ENCODE measurements at regions not wholly inside any gene's neighbourhood (a gene's known extent, or its start where the extent isn't known, plus 50 kb on each side); places are given as distances from the start of the nearest gene placed in this dataset.

GRCh38 chr5:74288448-74289108 lies 351.9 kb downstream of the ENC1 start:
- DNase-seq (ENCODE audit: low spot score) = no peak

GRCh38 chr5:74288038-74288437 lies 352.5 kb downstream of the ENC1 start:
- DNase-seq (ENCODE audit: low spot score) = no peak

DNA sequence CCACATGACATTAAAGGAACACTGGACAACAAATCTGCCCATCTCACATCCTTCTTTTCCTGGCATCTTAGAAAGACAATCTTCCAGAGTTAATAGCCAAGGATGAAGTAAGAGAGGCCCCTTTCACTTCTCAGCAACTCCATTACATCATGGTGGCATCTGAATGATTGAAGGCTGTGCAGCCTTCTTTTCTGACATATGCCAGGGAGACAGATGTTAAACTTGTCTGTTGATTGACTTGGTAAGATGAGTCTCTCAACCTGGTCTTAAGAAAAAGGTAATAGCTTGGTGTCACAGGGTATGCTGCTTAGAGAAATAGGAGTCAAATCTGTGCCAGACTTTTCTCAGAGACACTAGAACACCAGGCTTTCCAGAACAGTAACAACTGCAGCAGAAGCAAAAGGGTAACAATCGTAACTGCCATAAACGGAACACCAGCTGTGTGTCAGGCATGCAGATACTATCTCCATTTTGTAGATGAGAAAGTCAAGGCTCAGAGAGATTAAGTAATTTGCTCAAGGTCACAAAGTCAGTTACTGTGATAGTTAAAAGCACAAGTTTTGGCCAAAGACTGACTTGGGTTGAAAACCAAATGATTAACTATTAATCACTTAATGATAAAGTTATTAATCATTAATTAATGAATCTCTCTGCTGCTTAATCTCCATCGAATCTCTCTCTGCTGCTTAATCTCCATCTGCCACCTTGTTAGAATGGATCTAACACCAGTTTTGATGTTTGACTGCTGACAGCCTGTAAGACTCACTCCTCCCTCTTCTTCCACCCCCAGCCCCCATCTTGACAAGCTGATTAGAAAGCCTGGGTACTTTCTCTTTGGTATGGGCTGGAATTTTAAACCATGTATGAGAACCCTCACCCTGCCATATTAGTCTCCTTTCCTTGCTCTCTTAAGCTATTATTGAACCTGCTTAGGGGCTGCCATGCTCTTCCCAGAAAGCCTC lies 353.5 kb downstream of the ENC1 start:
- no peak for DNase-seq (ENCODE audit: low spot score)

DNA sequence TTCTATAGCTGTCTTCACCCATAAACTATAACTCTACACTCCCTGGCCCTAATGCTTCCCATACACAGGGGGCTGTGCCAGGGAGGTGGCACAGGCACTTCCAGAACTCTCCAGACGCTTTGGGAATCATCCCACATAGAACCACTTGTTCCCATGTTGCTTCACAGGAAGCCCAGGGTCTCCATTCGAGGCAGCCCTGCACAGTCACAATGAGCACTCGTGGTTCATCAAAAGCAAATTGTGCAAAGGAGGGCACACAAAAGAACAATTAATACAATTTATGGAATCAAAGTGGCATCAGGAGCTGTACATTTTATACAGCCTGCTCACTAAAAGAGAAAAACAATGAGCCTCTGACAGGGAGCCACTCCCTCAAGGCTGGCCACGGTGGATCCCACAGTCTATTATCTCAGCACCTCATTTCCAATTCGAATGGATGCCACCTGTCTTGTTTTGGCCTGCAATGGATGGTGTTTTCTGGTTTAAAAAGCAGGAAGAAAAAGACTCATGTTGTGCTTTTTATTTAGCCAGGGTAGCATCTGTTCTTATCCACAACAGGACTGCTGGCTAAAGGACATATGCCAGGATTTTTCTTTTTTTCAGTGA lies 354.8 kb downstream of the ENC1 start:
- no peak for DNase-seq (ENCODE audit: low spot score)

DNA sequence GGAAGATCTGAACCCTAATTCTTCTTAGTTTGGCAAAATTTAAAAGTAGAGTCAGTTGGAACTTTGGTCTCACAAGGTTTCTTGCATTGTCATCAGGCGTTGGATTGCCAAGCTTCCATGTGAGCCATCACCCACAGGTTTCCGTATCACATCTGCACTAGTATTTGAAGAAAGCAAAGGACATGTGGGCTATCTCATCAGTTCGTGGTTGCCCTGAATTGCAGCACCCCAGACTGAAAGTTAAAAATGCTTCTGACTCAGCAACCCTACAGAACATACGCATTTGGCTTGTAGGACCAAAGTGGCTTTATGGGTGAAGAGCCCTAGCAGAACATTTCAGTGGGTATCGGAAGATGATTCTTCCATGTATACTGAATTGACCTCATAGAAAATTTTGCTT lies 358.0 kb downstream of the ENC1 start:
- no peak for DNase-seq (ENCODE audit: low spot score)

DNA sequence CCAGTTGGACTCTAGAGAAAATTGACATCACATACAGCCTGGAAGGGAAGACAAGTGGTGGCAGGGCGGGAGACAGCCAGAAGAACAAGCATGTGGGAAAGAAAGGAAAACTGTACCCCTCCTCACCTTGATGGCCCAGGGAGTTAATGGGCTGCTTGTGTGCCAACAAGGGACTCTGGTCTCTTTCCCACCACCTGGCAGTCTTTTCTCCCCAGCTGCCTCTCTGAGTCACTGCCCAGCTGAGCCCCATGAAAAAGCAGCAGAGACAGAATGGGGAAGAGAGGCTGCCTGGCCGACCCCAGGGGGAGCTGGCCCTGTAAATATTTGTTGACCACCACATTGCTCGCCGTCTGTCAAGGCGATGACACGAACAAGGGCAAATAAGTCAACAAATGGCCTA lies 359.4 kb downstream of the ENC1 start:
- DNase-seq (ENCODE audit: low spot score) = no peak

GRCh38 chr5:74280306-74280705 lies 360.2 kb downstream of the ENC1 start:
- DNase-seq (ENCODE audit: low spot score) = no peak

DNA sequence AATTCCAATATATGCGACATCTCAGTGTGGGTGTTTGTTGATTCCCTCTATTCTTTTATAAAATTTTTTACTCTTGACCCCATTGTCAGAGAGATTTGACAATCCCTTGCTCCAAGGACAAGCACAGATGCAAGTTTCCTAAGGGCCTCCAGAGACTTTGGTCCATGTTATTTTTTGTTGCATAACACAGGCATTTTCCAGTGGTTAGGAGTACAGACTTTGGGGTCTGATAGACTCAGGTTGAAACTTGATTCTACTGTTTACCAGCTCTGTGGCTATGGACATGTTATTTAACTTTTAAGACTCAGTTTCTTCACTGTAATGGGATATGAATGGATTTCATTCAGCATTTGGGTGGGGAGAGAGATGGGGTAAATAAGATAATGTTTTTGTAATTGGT lies 361.3 kb downstream of the ENC1 start:
- DNase-seq (ENCODE audit: low spot score) = no peak

GRCh38 chr5:74277418-74277817 lies 363.1 kb downstream of the ENC1 start:
- DNase-seq (ENCODE audit: low spot score) = no peak

DNA sequence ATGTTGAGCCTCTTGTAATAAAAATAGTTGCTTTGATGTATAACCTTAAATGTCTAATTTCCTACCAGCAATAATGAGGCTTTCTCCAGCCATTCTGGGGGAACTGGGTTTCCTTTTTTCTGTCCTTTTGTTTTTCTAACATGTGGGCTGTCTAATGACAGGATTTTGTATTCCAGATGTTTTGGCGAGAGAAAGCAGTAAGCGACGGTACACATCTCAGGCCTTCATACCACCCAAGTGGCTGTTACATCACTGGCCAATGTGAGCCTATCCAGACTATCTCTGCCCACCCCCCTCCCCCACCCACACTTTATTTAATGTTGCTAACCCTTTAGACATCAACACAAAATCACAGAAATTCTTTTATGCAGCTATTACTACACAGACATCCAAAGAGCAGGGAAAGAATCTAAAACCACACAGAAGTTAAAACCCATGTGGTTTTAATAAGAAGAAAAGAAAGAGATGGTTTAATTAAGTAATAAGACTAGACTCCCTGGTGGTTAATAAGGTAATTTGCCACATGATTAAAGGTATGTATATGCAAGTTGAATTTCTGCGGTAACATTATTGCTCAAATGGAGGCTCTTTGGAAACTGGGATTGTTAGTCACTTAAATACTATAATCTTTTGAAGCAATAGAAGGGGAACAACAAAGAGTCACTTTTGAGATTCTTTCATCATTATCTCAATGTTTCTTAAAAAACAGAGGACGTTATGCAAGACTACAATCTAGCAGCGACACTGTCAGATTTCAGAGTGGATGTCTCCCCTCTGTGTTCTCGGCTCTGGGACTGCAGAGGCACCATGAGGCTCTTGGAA lies 365.1 kb downstream of the ENC1 start:
- DNase-seq (ENCODE audit: low spot score) = no peak

DNA sequence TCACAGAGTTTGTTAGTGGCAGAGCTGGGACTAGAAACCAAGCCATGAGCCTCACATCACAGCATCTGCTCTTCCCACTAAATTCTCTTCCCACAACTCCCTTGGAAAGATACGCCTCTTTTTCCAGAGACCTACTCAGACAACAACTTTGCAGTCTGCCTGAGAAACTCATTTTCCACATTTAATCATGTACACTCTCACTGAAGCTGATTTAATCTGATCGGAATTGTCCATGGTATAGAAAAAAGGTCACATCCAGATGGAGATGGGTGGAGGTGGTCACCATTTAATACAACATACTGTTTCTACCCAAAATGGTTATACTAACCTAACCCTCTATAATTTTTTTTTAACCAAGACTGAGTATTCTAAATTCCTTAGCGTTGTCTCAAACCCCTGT lies 366.2 kb downstream of the ENC1 start:
- DNase-seq (ENCODE audit: low spot score) = no peak

GRCh38 chr5:74272831-74273451 lies 367.6 kb downstream of the ENC1 start:
- no peak for DNase-seq (ENCODE audit: low spot score)

DNA sequence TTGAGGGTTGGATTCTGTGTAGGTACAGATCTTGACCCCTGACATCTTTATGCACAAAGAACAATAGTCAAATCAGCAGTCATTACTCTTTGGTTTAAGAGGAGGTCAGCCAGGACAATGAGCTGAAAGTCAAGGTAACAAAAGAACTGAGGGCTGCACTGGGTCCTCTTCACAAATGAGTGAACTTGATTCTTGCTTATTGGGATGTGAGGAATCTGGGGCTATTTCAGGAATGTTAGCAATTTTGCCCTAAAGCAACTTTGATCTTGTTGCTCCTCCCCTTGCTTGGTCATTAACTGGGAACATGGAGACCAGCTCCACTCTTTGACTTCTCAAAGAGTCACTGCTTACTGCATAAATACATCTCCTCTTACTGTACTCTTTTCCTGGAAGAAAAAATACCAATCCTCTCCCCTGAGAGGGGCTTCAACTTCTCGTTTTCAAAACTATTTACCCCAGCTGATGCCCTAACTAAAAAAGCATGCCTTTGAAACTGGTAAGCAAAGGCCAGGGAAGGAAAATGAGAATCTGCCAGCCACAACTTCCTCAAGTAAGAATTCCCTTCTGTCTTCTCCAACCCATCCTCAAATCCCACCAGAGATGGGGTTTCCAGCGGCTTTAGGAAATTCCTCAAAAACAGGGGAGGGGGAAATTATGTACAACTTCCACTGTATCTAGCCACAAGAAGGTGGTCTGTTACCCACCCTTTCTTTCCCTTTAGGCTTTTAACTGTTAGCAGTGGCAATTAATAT lies 368.3 kb downstream of the ENC1 start:
- DNase-seq (ENCODE audit: low spot score) = peak; percentile 29

DNA sequence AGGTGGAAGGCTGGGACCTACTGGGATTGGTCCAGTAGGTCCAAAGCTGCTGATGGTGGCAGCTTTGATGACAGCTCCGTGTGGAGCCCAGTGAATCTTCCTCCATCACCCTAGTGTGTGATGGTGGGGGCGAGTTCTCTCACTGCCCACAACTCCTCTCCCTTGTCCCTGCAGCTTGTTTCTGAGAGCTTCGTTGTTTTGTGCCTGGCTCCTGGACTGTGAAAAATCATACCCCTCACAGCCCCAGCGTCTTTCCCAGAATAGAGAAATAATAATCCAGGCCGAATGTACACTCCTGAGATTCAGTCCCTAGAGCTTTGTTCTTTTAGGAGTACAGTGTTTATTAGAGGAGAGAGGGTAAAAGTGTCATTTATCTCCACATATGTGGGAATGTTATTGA lies 372.2 kb downstream of the ENC1 start:
- no peak for DNase-seq (ENCODE audit: low spot score)

- DNase-seq (ENCODE audit: low spot score) = no peak
Measured at GRCh38 chr5:74266836-74267235, 373.7 kb downstream of the ENC1 start.

DNA sequence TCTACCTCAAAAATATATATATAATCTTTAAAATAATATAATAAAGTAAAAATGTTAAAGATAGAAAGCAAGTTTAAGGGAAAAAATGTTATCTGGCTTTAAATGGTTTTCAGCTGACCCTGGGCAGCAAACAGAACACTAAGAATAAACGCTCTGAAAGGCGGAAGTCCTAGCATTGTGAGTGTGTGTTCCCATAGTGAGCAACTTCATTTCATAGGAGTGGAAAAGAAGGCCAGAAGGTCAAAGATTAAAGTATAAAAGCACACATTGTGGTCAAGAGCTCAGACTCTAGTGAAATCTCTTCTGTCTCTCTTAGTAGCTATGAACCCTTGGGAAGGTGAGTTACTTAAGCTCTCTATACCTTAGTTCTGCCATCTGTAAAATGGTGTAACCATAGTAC lies 374.4 kb downstream of the ENC1 start:
- DNase-seq (ENCODE audit: low spot score) = no peak

DNA sequence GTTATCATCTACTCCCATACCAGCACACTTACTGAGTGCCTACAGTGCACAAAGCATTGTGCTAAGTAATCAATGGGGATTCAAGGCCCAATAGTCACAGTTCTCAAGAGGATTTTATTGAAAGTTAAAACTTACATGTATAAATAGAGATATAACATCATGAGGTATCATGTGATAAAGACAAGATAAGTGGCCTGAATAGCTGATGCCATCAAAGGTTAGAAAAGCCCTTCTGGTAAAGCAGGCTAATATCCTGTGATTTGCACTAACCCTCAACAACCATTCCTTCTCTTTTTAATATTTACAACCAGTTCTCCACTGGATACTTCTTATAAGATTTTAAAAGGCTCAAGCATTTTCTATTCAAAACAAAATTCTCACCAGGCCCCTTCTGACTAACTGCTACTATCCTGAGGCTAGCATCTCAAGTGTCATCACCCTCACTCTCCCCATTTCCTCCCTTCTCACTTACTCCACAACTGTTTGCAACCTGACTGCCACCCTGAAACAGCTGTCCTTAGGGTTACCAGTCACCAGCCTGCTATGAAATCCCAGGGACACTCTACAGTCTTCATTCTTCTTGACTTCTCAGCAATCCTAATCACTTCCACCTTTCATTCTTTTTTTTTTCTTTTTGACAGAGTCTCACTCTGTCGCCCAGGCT lies 377.9 kb downstream of the ENC1 start:
- DNase-seq (ENCODE audit: low spot score) = no peak

DNA sequence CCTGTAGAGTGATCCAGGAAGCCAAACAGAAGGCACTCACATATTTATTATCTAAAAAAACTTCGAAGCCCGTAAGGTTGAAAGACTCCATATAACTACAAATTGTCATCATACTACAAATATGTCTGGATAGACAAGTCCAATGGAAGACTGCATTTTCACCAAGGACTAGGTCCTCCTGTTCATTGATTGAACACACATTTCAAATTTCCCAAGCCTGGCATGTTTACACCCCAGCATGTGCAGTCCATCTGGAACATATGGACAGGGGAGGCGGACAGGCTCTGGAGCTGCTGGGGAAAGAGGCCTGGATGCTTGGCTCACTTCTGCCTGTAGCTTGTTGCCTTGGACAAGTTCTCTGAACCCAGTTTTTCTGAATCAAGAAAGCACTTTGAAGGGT lies 378.7 kb downstream of the ENC1 start:
- no peak for DNase-seq (ENCODE audit: low spot score)

- no peak for DNase-seq (ENCODE audit: low spot score)
Measured at GRCh38 chr5:74261421-74261820, 379.1 kb downstream of the ENC1 start.

DNA sequence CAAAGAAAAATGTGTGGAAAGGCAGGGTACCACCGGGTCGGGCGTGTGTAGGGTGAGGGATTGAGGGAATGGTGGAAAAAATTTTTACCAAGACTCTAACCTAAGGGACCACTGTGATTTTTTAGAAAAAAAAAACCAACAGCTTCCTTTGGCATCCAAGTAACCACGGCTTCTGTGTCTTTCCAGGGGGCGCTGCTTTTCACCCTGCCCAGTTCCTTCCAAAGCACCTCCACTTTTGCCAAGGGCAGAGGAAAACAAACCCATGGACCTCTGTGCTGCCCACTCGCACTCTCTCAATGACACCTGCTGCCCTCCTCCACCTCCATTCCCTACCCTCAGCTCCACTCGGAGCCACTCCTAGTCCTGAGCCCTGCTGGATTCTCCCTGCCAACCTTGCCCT lies 381.0 kb downstream of the ENC1 start:
- no peak for DNase-seq (ENCODE audit: low spot score)

DNA sequence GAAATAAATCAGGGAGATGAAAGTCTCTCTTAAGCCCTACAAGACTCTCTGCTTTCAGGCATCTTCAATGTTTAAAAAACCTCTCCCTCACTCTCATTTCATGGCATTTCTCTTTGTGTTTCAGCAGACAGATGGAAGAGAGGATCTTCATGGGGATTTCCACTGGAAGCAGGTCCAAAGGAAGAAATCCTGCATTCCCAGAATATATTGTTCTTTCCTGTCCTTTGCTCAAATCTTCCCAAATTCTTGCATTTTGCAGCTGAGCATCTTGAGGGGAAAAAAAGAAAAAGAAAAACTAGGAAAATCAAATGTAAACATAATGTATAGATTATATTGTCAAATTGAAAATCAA lies 382.2 kb downstream of the ENC1 start:
- DNase-seq (ENCODE audit: low spot score) = no peak

Measured in AG08396 (cell line).